ENCODE measurements at regions not wholly inside any gene's neighbourhood (a gene's known extent, or its start where the extent isn't known, plus 50 kb on each side); places are given as distances from the start of the nearest gene placed in this dataset.
A peak's percentile ranks its signal among the peaks of the same experiment; 100 is the strongest.

DNA sequence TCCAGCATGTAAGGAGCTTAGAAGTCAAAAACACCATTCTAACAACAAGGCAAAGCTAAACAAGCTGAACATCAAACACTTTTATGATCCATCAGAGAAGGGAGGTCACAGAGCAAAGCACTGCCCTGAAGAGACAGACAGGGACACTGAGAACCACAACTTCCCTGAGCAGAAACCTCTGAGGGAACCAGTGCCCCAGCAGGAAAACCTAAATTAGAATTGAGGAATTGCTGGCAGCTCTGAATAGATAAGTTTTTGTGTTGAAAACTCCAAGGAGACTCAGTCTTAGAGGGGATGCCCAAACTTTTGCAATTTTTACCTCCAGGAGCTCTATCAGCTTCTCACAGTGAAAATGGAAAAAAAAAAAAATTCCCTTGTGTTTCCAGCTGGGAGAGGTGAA is 83.0 kb upstream of the MAPK10 start:
- no peak overlapping the region for H2BK120ac ChIP-seq (ENCODE audit: low read depth, low read length)
- no peaks in the 10 kb centered on the region for H3K27me3 ChIP-seq (ENCODE audit: control insufficient read depth in 3 of 3, insufficient read depth in 3 of 3, low read depth in 1 of 3, low read length in 3 of 3)
- no peak overlapping the region for H3K9ac ChIP-seq (ENCODE audit: low read depth, low read length, poor library complexity)
- no peak overlapping the region for H4K91ac ChIP-seq (ENCODE audit: low read depth, low read length, poor library complexity)
- H2BK12ac ChIP-seq (ENCODE audit: low read length): no peak overlapping the region
- peak overlapping the region; percentile 52 for H3K27ac ChIP-seq (replicated peaks; ENCODE audit: low read length)
- no peak overlapping the region for H2AK5ac ChIP-seq (ENCODE audit: low read depth, low read length)
- no peak overlapping the region for H4K8ac ChIP-seq (ENCODE audit: low read depth, low read length)
- H3K9me3 ChIP-seq (replicated peaks in 1 of 2; ENCODE audit: control insufficient read depth in 2 of 2, insufficient read depth in 1 of 2, low read depth in 1 of 2, low read length in 2 of 2): peaks cover 3 to 33% of the 10 kb centered on the region in 2 donors
- peaks cover 1 to 22% of the 10 kb centered on the region in 2 donors for H3K4me1 ChIP-seq (ENCODE audit: control insufficient read depth in 2 of 2, insufficient read depth in 1 of 2, low read depth in 1 of 2, low read length in 2 of 2)
- no peak overlapping the region for H3K14ac ChIP-seq (ENCODE audit: low read length)
- H2AFZ ChIP-seq (ENCODE audit: low read length): no peak overlapping the region
- H3K36me3 ChIP-seq (replicated peaks in 1 of 2; ENCODE audit: control insufficient read depth in 2 of 2, insufficient read depth in 2 of 2, low read length in 2 of 2): no peaks in the 10 kb centered on the region
- no peaks in the 10 kb centered on the region for H3K79me1 ChIP-seq (ENCODE audit: low read depth, low read length)
- no peak overlapping the region for H3K4me2 ChIP-seq (ENCODE audit: insufficient read depth, low read length, poor library complexity, severe bottlenecking)
- no peak for DNase-seq (ENCODE audit: low spot score)
- H3K4ac ChIP-seq (ENCODE audit: low read length): no peak overlapping the region
- no peak overlapping the region for H2BK5ac ChIP-seq (ENCODE audit: low read length)
- H3K18ac ChIP-seq (ENCODE audit: low read length): no peak overlapping the region
- H3K4me3 ChIP-seq (ENCODE audit: low read length in 2 of 2): no peak overlapping the region
- no peak overlapping the region for H2BK15ac ChIP-seq (ENCODE audit: low read length)
- no peak overlapping the region for H3K23ac ChIP-seq (ENCODE audit: low read depth, low read length, poor library complexity)

DNA sequence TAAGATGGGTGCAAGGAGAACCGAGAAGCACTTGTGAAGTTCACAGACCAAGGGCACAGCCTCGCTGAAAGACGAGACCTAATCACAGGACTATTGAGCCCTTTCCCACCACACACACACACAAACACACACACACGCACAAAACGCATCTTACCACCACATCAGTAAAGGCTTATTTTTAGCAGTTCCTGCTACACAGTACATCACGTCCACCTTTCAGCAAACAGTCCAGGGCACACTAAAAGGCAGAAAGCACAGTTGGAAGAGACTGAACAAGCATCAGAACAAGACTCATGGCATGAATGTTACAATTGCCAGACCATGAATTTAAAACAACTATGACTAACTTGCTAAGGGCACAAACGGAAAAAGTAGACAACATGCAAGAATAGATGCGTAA is 83.6 kb upstream of the MAPK10 start:
- Histone ChIP-seq H3K36me3 (replicated peaks in 1 of 2; ENCODE audit: control insufficient read depth in 2 of 2, insufficient read depth in 2 of 2, low read length in 2 of 2) (no peaks in the 10 kb centered on the region), H3K9ac (ENCODE audit: low read depth, low read length, poor library complexity) (no peak overlapping the region), H3K4ac (ENCODE audit: low read length) (no peak overlapping the region), H3K4me3 (ENCODE audit: low read length in 2 of 2) (no peak overlapping the region), H2BK15ac (ENCODE audit: low read length) (no peak overlapping the region), H3K4me2 (ENCODE audit: insufficient read depth, low read length, poor library complexity, severe bottlenecking) (no peak overlapping the region), H3K14ac (ENCODE audit: low read length) (no peak overlapping the region), H2BK12ac (ENCODE audit: low read length) (no peak overlapping the region), H2BK5ac (ENCODE audit: low read length) (no peak overlapping the region), H3K23ac (ENCODE audit: low read depth, low read length, poor library complexity) (no peak overlapping the region), H3K18ac (ENCODE audit: low read length) (no peak overlapping the region), H3K9me3 (replicated peaks in 1 of 2; ENCODE audit: control insufficient read depth in 2 of 2, insufficient read depth in 1 of 2, low read depth in 1 of 2, low read length in 2 of 2) (peaks cover 3 to 37% of the 10 kb centered on the region in 2 donors), H2BK120ac (ENCODE audit: low read depth, low read length) (no peak overlapping the region), H3K27me3 (ENCODE audit: control insufficient read depth in 3 of 3, insufficient read depth in 3 of 3, low read depth in 1 of 3, low read length in 3 of 3) (no peaks in the 10 kb centered on the region), H4K91ac (ENCODE audit: low read depth, low read length, poor library complexity) (no peak overlapping the region), H2AK5ac (ENCODE audit: low read depth, low read length) (no peak overlapping the region), H3K27ac (replicated peaks; ENCODE audit: low read length) (no peak overlapping the region), H4K8ac (ENCODE audit: low read depth, low read length) (no peak overlapping the region), H2AFZ (ENCODE audit: low read length) (no peak overlapping the region), H3K4me1 (ENCODE audit: control insufficient read depth in 2 of 2, insufficient read depth in 1 of 2, low read depth in 1 of 2, low read length in 2 of 2) (peaks cover 1 to 22% of the 10 kb centered on the region in 2 donors), H3K79me1 (ENCODE audit: low read depth, low read length) (no peaks in the 10 kb centered on the region)
- no peak for DNase-seq (ENCODE audit: low spot score)
- WGBS, 2 donors (ENCODE audit: extremely low coverage in 2 of 2, insufficient read length in 2 of 2, insufficient replicate concordance in 1 of 2): no CpG with 5 or more reads among the region's 8 CpGs

DNA sequence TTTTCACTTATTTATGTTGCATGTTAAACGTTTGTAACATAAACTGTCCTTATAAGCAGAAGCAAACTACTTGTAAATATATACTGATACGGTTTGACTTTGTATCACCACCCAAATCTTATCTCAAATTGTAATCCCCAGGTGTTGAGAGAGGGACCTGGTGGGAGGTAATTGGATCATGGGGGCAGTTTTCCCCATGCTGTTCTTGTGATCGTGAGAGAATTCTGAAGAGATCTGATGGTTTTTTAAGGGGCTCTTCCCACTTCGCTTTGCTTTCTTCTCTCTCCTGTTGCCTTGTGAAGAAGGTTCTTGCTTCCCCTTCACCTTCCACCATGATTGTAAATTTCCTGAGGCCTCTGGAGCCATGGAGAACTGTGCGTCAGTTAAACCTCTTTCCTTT is 87.1 kb upstream of the MAPK10 start:
- no peak overlapping the region for H2BK15ac ChIP-seq (ENCODE audit: low read length)
- H3K4ac ChIP-seq (ENCODE audit: low read length): no peak overlapping the region
- H2BK5ac ChIP-seq (ENCODE audit: low read length): no peak overlapping the region
- no peak overlapping the region for H3K9ac ChIP-seq (ENCODE audit: low read depth, low read length, poor library complexity)
- no peak overlapping the region for H3K4me3 ChIP-seq (ENCODE audit: low read length in 2 of 2)
- WGBS, 2 donors (ENCODE audit: extremely low coverage in 2 of 2, insufficient read length in 2 of 2, insufficient replicate concordance in 1 of 2): no CpG with 5 or more reads among the region's 5 CpGs
- H3K27ac ChIP-seq (replicated peaks; ENCODE audit: low read length): no peak overlapping the region
- peaks cover 3 to 39% of the 10 kb centered on the region in 2 donors for H3K9me3 ChIP-seq (replicated peaks in 1 of 2; ENCODE audit: control insufficient read depth in 2 of 2, insufficient read depth in 1 of 2, low read depth in 1 of 2, low read length in 2 of 2)
- peaks cover 7 to 9% of the 10 kb centered on the region in 2 donors for H3K4me1 ChIP-seq (ENCODE audit: control insufficient read depth in 2 of 2, insufficient read depth in 1 of 2, low read depth in 1 of 2, low read length in 2 of 2)
- H3K18ac ChIP-seq (ENCODE audit: low read length): no peak overlapping the region
- no peak overlapping the region for H2BK120ac ChIP-seq (ENCODE audit: low read depth, low read length)
- no peak overlapping the region for H3K23ac ChIP-seq (ENCODE audit: low read depth, low read length, poor library complexity)
- H3K36me3 ChIP-seq (replicated peaks in 1 of 2; ENCODE audit: control insufficient read depth in 2 of 2, insufficient read depth in 2 of 2, low read length in 2 of 2): no peaks in the 10 kb centered on the region
- no peak for DNase-seq (ENCODE audit: low spot score)
- H2AFZ ChIP-seq (ENCODE audit: low read length): no peak overlapping the region
- no peak overlapping the region for H2AK5ac ChIP-seq (ENCODE audit: low read depth, low read length)
- H4K8ac ChIP-seq (ENCODE audit: low read depth, low read length): no peak overlapping the region
- no peak overlapping the region for H3K4me2 ChIP-seq (ENCODE audit: insufficient read depth, low read length, poor library complexity, severe bottlenecking)
- H4K91ac ChIP-seq (ENCODE audit: low read depth, low read length, poor library complexity): no peak overlapping the region
- H2BK12ac ChIP-seq (ENCODE audit: low read length): no peak overlapping the region
- no peaks in the 10 kb centered on the region for H3K27me3 ChIP-seq (ENCODE audit: control insufficient read depth in 3 of 3, insufficient read depth in 3 of 3, low read depth in 1 of 3, low read length in 3 of 3)
- no peak overlapping the region for H3K14ac ChIP-seq (ENCODE audit: low read length)
- H3K79me1 ChIP-seq (ENCODE audit: low read depth, low read length): no peaks in the 10 kb centered on the region

DNA sequence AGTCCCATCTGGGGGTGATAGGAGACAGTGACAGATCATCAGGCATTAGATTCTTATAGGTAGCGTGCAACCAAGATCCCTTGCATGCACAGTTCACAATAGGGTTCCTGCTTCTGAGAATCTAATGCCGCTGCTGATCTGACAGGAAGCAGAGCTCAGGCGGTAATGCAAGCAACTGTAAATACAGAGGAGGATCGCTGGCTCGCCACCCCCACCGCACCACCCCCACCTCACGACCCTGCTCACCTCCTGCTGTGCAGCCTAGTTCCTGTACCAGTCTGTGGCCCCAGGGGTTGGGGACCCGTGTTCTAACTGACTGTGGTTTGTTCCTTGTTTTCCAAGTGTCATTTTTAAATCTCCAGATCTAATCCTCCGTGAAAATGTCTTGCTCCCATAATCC is 89.0 kb upstream of the MAPK10 start:
- peaks cover 0 to 33% of the 10 kb centered on the region in 2 donors for H3K9me3 ChIP-seq (replicated peaks in 1 of 2; ENCODE audit: control insufficient read depth in 2 of 2, insufficient read depth in 1 of 2, low read depth in 1 of 2, low read length in 2 of 2)
- no peak overlapping the region for H3K4me3 ChIP-seq (ENCODE audit: low read length in 2 of 2)

More for the DNA sequence above, 89.0 kb upstream of the MAPK10 start:
- Histone ChIP-seq H3K79me1 (ENCODE audit: low read depth, low read length) (no peaks in the 10 kb centered on the region), H2AK5ac (ENCODE audit: low read depth, low read length) (no peak overlapping the region), H3K14ac (ENCODE audit: low read length) (no peak overlapping the region), H3K4me1 (ENCODE audit: control insufficient read depth in 2 of 2, insufficient read depth in 1 of 2, low read depth in 1 of 2, low read length in 2 of 2) (peaks cover 6 to 19% of the 10 kb centered on the region in 2 donors), H3K27me3 (ENCODE audit: control insufficient read depth in 3 of 3, insufficient read depth in 3 of 3, low read depth in 1 of 3, low read length in 3 of 3) (no peaks in the 10 kb centered on the region), H3K4ac (ENCODE audit: low read length) (no peak overlapping the region), H3K23ac (ENCODE audit: low read depth, low read length, poor library complexity) (no peak overlapping the region), H3K18ac (ENCODE audit: low read length) (peak overlapping the region; percentile 30), H3K4me2 (ENCODE audit: insufficient read depth, low read length, poor library complexity, severe bottlenecking) (no peak overlapping the region), H2BK5ac (ENCODE audit: low read length) (no peak overlapping the region), H2AFZ (ENCODE audit: low read length) (no peak overlapping the region), H3K27ac (replicated peaks; ENCODE audit: low read length) (no peak overlapping the region), H2BK12ac (ENCODE audit: low read length) (no peak overlapping the region), H4K91ac (ENCODE audit: low read depth, low read length, poor library complexity) (no peak overlapping the region), H3K9ac (ENCODE audit: low read depth, low read length, poor library complexity) (no peak overlapping the region), H2BK15ac (ENCODE audit: low read length) (no peak overlapping the region), H4K8ac (ENCODE audit: low read depth, low read length) (no peak overlapping the region), H3K36me3 (replicated peaks in 1 of 2; ENCODE audit: control insufficient read depth in 2 of 2, insufficient read depth in 2 of 2, low read length in 2 of 2) (no peaks in the 10 kb centered on the region), H2BK120ac (ENCODE audit: low read depth, low read length) (no peak overlapping the region)
- no peak for DNase-seq (ENCODE audit: low spot score)
- no CpG with 5 or more reads among the region's 9 CpGs for WGBS, 2 donors (ENCODE audit: extremely low coverage in 2 of 2, insufficient read length in 2 of 2, insufficient replicate concordance in 1 of 2)

Data from neuronal stem cell (in vitro differentiated cells).